CD14-positive monocyte (primary cell): ENCODE measurements at regions not wholly inside any gene's neighbourhood (a gene's known extent, or its start where the extent isn't known, plus 50 kb on each side); places are given as distances from the start of the nearest gene placed in this dataset.

Experiments
- DNase-seq, 3 donors: peaks; one replicate each; pipeline ENCODE4 v3.0.0-alpha.2; 2011 to 2022
- H2AFZ ChIP-seq: 2 replicates; pipeline ENCODE4 v1.6.0; 2012; ENCODE audit warnings: mild to moderate bottlenecking, low read depth, low read length, inconsistent platforms; ENCODE audit not compliant: insufficient read depth, poor library complexity, severe bottlenecking
- H3K27ac ChIP-seq, 2 donors: 1 replicate in 1 of 2; 2 replicates in 1 of 2; pipeline ENCODE4 v1.5.1; 2012 to 2013; ENCODE audit warnings: low read length in 2 of 2, control low read depth in 1 of 2, inconsistent platforms in 1 of 2, low read depth in 1 of 2, mild to moderate bottlenecking in 1 of 2
- H3K27me3 ChIP-seq, 2 donors: one replicate each; pipeline versions ENCODE4 v1.6.0 to v1.6.1; 2011 to 2013; ENCODE audit warnings: low read length in 2 of 2; ENCODE audit not compliant: control insufficient read depth in 2 of 2, insufficient read depth in 2 of 2
- H3K36me3 ChIP-seq, 2 donors: replicated peaks in 1 of 2; 1 replicate in 1 of 2; 2 replicates in 1 of 2; pipeline versions ENCODE4 v1.5.1 to v1.6.1; 2012 to 2013; ENCODE audit warnings: low read length in 2 of 2, control low read depth in 1 of 2, inconsistent platforms in 1 of 2, mild to moderate bottlenecking in 1 of 2; ENCODE audit not compliant: insufficient read depth in 2 of 2, control insufficient read depth in 1 of 2
- H3K4me1 ChIP-seq, 2 donors: 1 replicate in 1 of 2; 2 replicates in 1 of 2; pipeline versions ENCODE4 v1.5.1 to v1.6.1; 2012 to 2013; ENCODE audit warnings: low read length in 2 of 2, control low read depth in 1 of 2, inconsistent platforms in 1 of 2, mild to moderate bottlenecking in 1 of 2, moderate library complexity in 1 of 2; ENCODE audit not compliant: insufficient read depth in 2 of 2, control insufficient read depth in 1 of 2
- H3K4me2 ChIP-seq: replicated peaks from 2 replicates; pipeline ENCODE3; 2012; ENCODE audit warnings: low read length, moderate library complexity, mild to moderate bottlenecking; ENCODE audit not compliant: poor library complexity, severe bottlenecking; ENCODE audit errors: extremely low read depth
- H3K4me3 ChIP-seq, 3 experiments: fragments of 200-600 bp in 1 of 3; sonication (generic) in 1 of 3; replicated peaks in 1 of 3; 1 replicate in 2 of 3; 2 replicates in 1 of 3; pipeline ENCODE4 v1.5.1; 2011 to 2013; ENCODE audit warnings: low read length in 3 of 3, mild to moderate bottlenecking in 3 of 3, control low read depth in 2 of 3, low read depth in 2 of 3, inconsistent platforms in 1 of 3, moderate library complexity in 1 of 3
- H3K79me2 ChIP-seq: 2 replicates; pipeline ENCODE4 v1.6.0; 2012; ENCODE audit warnings: mild to moderate bottlenecking, control low read depth, inconsistent platforms, low read length, moderate library complexity; ENCODE audit not compliant: insufficient read depth
- H3K9ac ChIP-seq: 2 replicates; pipeline ENCODE4 v1.6.0; 2017; ENCODE audit warnings: low read length, mild to moderate bottlenecking; ENCODE audit not compliant: insufficient read depth, poor library complexity, severe bottlenecking
- H3K9me3 ChIP-seq, 2 donors: replicated peaks in 1 of 2; 1 replicate in 1 of 2; 2 replicates in 1 of 2; pipeline versions ENCODE4 v1.5.1 to v1.6.1; 2012 to 2013; ENCODE audit warnings: low read length in 2 of 2, control low read depth in 1 of 2; ENCODE audit not compliant: control insufficient read depth in 1 of 2, insufficient read depth in 1 of 2
- H4K20me1 ChIP-seq: 2 replicates; pipeline ENCODE4 v1.6.0; 2012; ENCODE audit warnings: mild to moderate bottlenecking, low read length, control low read depth, moderate library complexity; ENCODE audit not compliant: insufficient read depth
- H3K27ac Mint-ChIP-seq, 7 donors: one replicate each; pipeline ENCODE4 v1.8.0; 2020; ENCODE audit warnings: mild to moderate bottlenecking in 7 of 7, mixed read lengths in 7 of 7, moderate library complexity in 6 of 7, inconsistent platforms in 2 of 7
- H3K27me3 Mint-ChIP-seq, 3 donors: one replicate each; pipeline ENCODE4 v1.8.0; 2021 to 2022; ENCODE audit warnings: low read depth in 3 of 3, mild to moderate bottlenecking in 3 of 3, mixed read lengths in 3 of 3, moderate library complexity in 3 of 3, inconsistent platforms in 1 of 3
- H3K36me3 Mint-ChIP-seq, 2 donors: one replicate each; pipeline ENCODE4 v1.8.0; 2020; ENCODE audit warnings: mixed read lengths in 2 of 2, inconsistent platforms in 1 of 2, mild to moderate bottlenecking in 1 of 2
- H3K4me1 Mint-ChIP-seq: one replicate; pipeline ENCODE4 v1.8.0; 2020; ENCODE audit warnings: mild to moderate bottlenecking, mixed read lengths
- H3K4me3 Mint-ChIP-seq, 2 donors: one replicate each; pipeline ENCODE4 v1.8.0; 2020; ENCODE audit warnings: mild to moderate bottlenecking in 2 of 2, mixed read lengths in 2 of 2, moderate library complexity in 1 of 2
- H3K9me3 Mint-ChIP-seq, 7 donors: one replicate each; pipeline ENCODE4 v1.8.0; 2020 to 2022; ENCODE audit warnings: mixed read lengths in 7 of 7, mild to moderate bottlenecking in 6 of 7, moderate library complexity in 6 of 7, inconsistent platforms in 2 of 7
- WGBS: methylation state at CpG from one replicate; pipeline ENCODE4 v1.1.5; 2013; ENCODE audit warnings: missing lambda C conversion rate; ENCODE audit not compliant: insufficient coverage; 5-methylcytosine and 5-hydroxymethylcytosine counted together
- intact Hi-C, 2 donors: fragments of 100-400 bp; cut with micrococcal nuclease; formaldehyde crosslinking; loops; one replicate each; pipeline versions ENCODE4 v1.15.0 to v1.15.1; 2023
- TF ChIP-seq, protein P1 (sequence below): fragments of 200-600 bp; IDR thresholded peaks from one replicate; pipeline ENCODE4 v1.8.0; 2022; ENCODE audit warnings: antibody characterized with exemption, mild to moderate bottlenecking

DNA sequence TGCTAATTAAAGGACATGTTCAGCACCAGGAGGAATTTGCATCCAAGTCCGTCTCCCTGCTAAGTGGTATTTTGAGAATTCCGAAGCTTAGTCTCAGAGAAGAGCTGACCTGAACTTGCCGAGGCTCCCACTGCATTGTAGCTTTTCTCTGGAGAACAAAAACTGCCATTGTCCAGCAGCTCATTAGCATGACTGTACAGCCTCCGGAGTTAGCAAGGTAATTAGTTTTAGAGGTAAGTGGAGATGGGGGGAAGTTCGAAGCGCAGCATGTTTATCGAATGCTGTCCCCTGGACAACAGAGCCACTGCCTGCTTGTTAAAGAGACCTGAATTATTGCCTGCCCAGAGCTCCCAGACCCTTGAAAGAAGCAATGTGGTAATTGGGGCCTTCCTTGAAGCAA, 160.3 kb upstream of the PELI2 start:
- Mint-ChIP-seq H3K9me3 (no peaks in the 10 kb centered on the region), H3K4me1 (peaks cover 2% of the 10 kb centered on the region), H3K27me3 (peaks cover 0 to 7% (median 0%) of the 10 kb centered on the region in 3 donors), H3K4me3 (no peak overlapping the region), H3K36me3 (no peaks in the 10 kb centered on the region), H3K27ac (no peak overlapping the region)
- Histone ChIP-seq H4K20me1 (no peaks in the 10 kb centered on the region), H3K36me3 (no peaks in the 10 kb centered on the region), H3K27ac (no peak overlapping the region), H3K9me3 (no peaks in the 10 kb centered on the region), H3K79me2 (no peaks in the 10 kb centered on the region), H3K9ac (no peak overlapping the region), H3K4me2 (no peak overlapping the region), H3K4me3 (no peak overlapping the region), H3K4me1 (no peaks in the 10 kb centered on the region), H2AFZ (no peak overlapping the region), H3K27me3 (no peaks in the 10 kb centered on the region)
- TF ChIP-seq, protein P1, sequence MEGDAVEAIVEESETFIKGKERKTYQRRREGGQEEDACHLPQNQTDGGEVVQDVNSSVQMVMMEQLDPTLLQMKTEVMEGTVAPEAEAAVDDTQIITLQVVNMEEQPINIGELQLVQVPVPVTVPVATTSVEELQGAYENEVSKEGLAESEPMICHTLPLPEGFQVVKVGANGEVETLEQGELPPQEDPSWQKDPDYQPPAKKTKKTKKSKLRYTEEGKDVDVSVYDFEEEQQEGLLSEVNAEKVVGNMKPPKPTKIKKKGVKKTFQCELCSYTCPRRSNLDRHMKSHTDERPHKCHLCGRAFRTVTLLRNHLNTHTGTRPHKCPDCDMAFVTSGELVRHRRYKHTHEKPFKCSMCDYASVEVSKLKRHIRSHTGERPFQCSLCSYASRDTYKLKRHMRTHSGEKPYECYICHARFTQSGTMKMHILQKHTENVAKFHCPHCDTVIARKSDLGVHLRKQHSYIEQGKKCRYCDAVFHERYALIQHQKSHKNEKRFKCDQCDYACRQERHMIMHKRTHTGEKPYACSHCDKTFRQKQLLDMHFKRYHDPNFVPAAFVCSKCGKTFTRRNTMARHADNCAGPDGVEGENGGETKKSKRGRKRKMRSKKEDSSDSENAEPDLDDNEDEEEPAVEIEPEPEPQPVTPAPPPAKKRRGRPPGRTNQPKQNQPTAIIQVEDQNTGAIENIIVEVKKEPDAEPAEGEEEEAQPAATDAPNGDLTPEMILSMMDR = no peak
- WGBS = 92% methylated on average over 6 of the region's 7 CpGs
- DNase-seq = no peak
- intact Hi-C loops = no loop called here

DNA sequence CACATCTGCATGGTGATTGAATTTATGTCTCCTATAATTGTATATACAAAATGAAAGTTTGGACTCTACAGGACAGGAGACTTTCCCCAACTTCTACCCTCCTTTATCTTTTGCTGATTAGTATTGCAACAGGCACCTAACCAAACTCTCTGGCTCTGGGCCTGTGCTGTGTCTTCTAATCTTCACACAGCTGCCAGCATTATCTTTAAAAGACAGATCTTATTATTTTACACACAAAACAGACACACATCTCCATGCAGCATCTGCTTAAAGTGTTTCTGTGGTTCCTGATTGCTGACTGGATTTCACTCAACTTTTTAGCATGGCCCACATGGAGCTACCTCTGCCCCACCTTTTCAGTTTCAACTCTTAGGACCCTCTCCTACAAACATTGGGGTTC, 154.9 kb upstream of the PELI2 start:
- H3K4me2 ChIP-seq = no peak overlapping the region
- Mint-ChIP-seq H3K27me3 (peaks cover 2 to 7% (median 2%) of the 10 kb centered on the region in 3 donors), H3K4me3 (no peak overlapping the region), H3K27ac (no peak overlapping the region), H3K4me1 (peaks cover 7% of the 10 kb centered on the region), H3K9me3 (no peaks in the 10 kb centered on the region), H3K36me3 (no peaks in the 10 kb centered on the region)
- peaks cover 0 to 3% of the 10 kb centered on the region in 2 donors for H3K4me1 ChIP-seq
- no peaks in the 10 kb centered on the region for H3K79me2 ChIP-seq
- no peak overlapping the region for H3K27ac ChIP-seq
- no peaks in the 10 kb centered on the region for H3K9me3 ChIP-seq
- DNase-seq = no peak
- TF ChIP-seq, protein P1 = no peak
- no peak overlapping the region for H2AFZ ChIP-seq
- intact Hi-C loops = no loop called here
- no peak overlapping the region for H3K4me3 ChIP-seq
- no peaks in the 10 kb centered on the region for H3K36me3 ChIP-seq
- no peak overlapping the region for H3K9ac ChIP-seq
- H3K27me3 ChIP-seq = no peaks in the 10 kb centered on the region
- no peaks in the 10 kb centered on the region for H4K20me1 ChIP-seq
